GM19455 (cell line): ENCODE measurements at regions not wholly inside any gene's neighbourhood (a gene's known extent, or its start where the extent isn't known, plus 50 kb on each side); places are given as distances from the start of the nearest gene placed in this dataset.

ENCODE experiments used
- ATAC-seq: cut with Tn5 transposase; IDR thresholded peaks from one replicate; pipeline ENCODE4 v1.9.1; 2021; ENCODE audit not compliant: unreplicated experiment

DNA sequence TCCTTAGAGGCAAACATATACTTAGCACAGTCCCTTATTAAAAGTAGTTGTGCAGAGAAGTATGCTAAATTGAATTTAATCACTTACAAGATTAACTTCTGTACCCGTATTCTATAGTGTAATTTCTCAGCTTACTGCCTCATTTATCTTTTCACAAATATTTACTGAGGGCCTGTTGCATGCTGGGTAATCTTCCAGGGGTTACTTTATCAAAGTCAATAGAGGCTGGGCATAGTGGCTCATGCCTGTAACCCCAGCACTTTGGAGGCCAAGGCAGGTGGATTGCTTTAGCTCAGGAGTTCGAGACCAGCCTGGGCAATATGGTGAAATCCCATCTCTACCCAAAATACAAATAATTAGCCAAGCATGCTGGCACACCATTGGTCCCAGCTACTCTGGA lies 111.7 kb upstream of the RAB27B start:
- ATAC-seq: no peak

DNA sequence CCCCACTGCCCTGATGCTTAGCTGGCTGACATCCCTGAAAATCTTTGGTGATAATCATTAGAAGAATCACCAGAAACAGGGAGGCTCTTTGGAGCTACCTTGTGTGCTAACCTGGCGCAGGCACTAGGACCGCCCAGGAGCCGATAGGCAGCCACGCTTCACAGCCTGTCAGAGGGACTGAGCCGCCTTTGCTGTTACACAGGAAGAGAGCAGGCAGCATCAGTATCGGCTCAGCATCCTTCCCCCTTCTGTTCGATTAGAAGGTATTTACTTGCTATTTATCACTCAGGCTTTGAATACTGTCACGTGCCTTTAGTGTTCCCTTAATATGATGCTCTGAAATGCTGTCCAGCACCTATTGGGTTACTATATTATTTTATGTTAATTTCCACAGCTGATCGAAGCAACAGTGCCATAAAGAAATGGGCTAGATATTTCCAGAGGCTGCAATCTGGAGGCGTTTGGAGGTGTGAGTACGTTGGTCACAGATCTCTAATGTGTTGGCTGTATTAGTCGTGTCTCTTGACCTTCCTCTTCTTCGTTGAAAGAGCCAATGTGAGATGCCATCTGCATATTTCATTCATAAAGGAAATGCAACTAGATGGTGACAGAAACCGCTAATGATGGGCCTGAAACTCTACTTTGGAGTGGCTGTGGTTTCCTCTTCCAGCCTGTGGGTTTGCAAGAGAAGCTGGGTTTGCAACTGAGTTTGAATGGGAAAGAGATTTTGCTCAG lies 110.4 kb upstream of the RAB27B start:
- peak; percentile 71 for ATAC-seq

DNA sequence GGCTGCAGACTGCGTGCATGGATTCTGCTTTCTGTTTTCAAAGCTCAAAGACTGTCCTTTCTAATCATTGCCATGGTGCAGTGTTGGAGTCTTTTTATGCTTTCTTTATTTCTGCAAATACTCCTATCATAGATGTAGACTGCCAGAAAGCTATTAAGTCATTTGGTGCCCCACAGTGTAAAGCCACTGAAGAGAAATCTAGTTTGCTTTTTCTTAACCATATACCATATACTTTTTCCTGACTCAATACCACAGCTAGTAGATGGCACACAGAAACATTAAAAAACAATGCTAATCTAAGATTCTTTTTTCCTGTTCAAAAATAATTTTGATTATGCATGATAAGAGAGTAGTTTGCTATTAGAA lies 109.9 kb upstream of the RAB27B start:
- ATAC-seq: no peak

DNA sequence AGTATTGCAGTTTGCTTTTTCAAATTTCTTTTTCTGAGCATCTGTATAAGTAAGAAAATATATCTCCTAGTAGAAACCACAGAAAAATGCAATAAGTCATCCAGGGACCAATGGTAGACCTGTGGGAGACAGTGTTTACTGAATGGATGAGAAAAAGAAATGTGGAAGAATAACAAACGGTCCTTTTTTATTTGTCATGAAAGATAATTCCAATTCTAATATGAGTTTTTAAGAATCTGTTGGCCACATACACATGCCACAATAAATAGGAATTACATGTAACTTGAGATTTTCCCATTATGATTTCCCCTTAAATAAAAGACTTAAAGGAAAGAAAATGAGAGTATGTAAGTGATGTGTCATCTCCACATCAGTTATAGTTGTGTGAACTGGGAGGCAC lies 107.7 kb upstream of the RAB27B start:
- no peak for ATAC-seq

DNA sequence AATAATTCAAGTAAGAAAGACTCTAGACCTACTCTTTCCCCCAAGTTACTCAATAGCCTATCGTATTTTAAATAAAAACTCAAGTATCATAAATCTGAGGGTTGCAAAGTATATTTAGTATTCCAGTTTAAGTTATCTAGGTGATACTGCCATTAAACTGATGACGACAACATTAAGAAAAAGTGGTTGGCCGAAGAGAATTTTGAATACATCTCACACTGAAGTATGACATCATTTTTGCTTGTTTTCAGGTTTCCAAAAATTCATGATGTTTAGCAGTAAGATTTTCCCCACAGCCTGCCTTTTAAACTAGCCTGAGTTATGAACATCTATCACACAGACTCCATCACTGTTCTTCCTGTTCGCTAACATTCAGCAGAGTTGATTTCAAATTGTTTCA lies 102.1 kb upstream of the RAB27B start:
- no peak for ATAC-seq

DNA sequence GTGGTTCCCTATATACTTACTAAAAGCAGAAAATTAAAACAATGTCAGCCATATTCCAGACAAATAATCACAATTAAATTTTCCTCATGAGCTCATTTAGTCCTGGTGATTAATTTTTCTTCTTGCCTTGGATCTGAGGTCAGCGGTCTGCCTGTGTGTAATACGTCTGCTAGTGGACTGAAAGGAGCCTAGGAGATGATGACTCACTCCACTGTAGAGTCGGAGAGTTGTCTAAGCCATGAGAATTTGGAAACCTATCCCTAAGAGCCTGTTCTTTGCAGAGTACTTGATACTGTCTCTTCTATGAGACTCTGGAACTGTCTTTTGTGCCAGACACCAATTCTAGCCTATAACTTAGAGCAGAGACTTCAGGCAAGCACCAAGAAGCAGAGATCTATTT lies 94.2 kb upstream of the RAB27B start:
- no peak for ATAC-seq

DNA sequence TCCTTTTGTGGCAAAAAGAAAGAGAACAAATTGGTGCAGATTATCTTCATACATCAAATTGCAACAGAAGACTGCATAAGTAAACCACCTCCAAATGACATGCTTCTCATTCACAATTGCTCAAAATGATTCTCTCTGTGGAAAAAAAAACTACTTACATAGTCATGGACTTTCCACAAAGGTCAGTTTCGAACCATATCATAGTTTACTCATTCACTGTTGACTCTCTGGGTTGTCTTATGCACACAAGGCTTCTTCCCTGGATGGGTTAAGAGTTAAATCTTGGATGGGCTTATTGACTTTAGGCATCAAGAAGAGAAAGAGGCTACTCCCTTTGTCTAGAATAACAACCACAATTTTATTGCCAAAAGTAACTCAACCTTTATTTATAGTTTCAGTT lies 91.3 kb upstream of the RAB27B start:
- ATAC-seq: no peak

DNA sequence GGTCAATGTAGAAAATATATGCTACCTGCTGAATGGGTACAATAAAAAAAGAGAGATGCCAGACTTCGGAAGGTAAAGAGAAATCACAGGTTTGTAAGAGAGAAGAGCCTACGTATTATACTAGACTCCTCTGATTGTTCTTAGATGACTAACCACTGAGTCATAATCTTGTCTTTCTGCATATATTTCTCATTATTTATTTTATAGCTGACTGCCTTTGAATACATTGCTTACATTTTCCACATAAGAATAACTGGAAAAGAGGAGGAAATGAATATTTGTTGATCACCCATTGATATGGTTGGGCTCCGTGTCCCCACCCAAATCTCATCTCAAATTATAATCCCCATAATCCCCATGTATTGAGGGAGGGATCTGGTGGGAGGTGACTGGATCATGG lies 90.3 kb upstream of the RAB27B start:
- no peak for ATAC-seq

DNA sequence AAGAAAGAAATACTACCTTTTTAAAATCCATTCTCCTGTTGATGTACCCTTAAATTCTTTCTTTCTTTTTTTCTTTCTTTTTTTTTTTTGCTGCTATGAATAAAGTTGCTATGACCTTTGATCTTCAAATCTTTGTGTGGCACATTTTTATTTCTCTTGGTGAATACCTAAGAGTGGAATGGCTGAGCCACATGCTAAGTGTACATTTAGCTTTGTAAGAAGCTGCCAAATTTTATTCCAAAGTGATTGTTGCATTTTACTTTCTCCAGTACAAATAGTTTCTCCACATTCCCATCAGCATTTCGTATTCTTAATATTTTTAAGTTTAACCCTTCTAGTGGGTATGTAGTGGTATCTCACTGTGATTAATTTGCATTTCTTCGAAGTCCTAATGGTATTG lies 88.8 kb upstream of the RAB27B start:
- ATAC-seq: no peak

DNA sequence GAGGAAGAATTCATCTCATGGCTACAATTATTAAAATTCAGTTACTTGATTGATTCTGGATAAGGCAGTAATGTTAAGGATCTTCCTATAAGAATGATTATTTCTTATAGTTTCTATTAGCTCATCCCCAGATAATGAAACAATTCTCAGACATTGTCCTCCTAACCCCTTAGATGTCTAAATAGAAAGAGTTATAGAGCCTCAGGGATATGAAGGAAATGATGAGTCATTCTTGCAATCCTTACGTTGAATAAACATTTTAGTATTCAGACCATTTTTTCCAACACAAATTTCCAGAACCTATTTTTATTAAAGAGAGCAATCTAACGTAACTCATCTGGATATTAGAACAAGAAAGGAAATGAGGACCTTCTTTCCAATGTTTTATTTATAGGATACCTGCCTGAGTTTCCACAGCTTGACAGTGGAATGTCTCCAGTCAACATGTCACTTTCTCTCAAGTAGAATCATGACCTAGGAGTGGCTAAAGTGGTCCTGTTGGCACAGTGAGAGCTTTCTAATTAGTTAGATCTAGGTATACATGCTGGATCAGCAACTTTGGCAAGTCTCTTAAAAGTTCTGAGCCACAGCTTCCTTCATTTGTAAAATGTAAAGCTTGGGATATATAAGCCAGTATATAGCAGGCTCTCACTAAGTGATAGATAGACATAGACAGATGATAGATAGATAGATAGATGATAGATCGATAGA lies 88.0 kb upstream of the RAB27B start:
- ATAC-seq: no peak

DNA sequence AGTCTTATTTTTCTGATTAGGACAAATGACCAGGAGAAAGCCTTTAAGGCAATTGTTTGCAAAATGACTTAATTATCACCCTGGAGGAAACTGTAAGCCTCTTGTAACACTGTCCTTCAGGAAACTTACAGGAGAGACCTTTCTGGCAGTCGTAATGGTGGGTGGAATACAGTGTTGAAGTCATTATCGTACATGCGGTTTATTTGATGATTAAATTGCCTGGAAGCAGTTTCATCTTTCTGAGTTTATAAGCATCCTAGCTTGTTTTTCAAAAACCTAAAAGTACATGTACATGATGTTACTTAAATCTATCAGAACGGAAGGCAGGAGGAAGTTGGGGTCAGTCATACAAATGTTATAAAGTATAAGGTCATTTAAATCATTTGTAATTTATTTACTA lies 86.2 kb upstream of the RAB27B start:
- no peak for ATAC-seq

DNA sequence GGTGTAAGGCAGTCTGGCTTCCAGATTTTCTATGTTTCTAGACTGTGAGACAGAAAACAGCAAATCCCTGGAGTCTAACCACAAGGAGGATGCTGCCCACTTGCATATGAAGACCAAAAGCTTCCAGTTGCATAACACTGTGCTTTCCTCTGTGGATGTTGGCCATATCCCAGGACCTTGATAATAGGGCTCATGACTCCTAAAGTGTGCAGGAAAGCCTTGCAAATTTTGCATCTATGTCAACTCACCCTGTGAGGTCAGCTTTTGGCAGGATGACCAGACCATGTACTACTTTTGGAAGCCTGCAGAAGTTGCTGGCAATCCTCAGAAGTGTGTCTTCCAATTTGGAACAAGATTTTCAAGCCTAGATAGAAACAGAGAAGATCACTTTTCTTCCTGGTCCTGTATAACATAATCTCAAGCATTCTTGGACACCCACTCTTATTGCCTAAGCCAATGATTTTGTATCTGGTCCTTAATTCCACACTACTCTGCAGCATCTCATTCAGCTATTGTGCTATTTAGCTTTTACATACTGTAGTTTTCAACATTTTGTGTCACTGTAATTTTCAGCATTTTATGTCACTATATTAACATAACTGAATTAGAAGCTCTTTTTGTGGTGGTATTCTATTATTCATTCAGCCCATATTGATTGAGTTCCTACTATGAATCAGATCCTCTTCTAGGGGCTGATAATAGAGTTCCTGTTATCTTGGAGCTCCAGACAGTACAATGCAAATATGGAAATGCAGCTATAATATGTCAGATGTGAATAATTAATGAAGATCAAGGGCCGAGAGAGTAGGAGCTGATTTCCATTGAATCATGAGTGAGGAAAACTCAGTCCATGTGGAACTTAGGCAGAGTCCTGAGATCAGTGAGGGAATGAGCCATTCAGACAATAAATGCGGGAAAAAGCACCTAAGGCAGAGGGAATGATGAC lies 85.3 kb upstream of the RAB27B start:
- ATAC-seq: no peak

DNA sequence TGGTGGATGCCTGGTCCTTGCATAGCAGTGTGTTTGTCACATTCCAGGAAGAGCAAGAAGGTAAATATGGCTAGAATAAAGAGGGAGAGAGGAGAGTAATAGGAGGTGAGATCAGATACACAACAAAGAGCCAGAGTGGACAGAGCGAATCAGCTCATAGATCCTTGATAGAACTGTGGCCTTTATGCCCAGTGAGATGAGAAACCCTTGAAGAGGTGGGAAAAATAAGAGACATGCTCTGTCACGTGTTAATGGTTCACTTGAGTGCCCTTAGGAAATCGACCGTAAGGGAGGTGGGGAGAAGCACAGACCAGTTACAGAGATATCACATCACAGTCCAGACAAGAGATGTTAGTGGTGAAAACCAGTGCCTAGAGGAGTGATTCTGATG lies 84.7 kb upstream of the RAB27B start:
- no peak for ATAC-seq

DNA sequence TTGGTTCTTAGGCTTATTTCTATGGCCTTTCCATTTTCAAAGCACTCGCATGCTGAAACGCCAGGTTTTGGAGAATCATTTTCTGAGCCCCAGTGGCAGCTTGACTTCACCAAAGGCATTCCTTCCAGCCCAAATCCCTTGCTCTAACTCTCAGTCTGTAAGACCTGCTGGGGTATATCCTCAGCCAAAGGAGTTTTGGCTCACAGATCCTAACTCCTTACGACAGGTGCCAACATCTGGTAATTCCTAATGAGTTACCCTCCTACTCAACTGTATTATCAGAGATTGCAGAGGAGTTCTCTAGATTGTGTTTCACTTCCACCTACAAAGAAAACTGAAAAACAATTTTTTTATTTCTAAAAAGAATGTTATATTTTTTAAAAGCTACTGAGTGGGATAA lies 79.0 kb upstream of the RAB27B start:
- no peak for ATAC-seq

DNA sequence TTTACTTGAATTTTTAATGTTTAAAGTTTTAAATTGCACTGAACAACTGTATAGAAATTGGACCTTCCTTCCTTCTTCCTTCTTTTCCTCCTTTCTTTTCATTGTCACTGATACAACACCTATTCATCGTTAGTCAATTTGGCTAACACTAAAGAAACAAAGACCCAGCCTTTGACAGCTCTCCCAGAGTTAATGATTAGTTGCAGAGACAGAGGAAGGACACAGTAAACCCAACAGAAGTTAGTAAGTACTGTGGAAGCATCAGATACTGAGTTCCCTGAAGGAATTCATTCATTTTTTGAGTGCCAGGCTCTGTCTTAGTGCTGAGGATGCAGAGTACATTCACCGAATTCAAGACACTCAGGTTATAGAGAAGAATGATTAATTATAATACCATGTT lies 77.9 kb upstream of the RAB27B start:
- no peak for ATAC-seq

DNA sequence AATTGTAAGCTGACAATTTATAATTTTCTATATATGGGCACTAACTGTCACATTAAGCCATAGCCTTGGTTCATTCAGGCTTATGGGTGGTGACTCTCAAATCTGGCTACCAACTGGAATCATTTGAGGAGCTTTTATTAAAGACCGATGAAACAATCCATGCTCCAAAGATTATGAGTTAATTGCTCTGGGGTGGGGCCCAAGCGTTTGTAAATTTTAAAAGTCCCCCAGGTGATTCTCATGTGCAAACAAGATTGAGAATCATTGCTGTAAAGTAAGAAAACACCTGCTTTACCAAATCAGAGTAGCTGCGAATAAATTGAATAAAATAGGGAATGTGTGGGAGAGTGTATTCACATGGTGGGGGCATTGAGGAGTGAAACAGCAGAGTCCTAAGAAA lies 76.1 kb upstream of the RAB27B start:
- ATAC-seq: no peak

DNA sequence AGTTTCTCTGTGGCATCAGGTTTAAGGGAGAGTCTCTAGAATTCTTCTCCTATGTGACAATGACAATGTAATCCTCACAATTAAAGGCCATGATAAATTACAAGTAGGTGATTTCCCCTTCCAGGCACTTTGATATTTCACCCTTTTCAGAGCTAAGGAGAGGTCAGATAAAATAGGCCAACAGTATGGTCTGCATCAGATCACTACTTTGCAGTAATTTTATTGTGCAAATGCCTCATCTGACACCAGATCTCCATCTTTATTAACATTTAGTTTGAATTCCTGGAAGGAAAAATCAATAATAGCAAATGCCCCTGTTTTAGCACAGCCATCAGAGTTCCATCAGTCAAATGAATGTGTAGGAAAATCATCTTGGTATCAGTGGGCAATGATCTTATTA lies 72.8 kb upstream of the RAB27B start:
- no peak for ATAC-seq

DNA sequence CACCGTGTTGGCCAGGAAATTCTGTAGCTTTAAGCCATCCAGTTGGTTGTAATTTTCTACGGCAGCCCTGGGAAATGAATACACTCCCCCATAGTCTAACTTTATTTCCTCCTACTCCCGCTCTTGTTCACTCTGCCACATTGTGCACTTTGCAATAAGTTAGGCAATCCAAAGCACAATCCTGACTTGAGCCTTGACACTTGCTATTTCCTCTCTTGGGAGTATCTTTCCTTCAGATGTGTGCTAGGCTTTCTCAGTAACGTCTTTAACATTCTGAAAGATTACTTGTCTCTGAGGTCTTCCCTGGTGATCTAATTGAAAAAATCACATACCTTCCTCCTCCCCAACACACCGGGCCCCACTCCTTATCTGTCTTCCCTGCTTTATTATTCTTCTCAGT lies 65.9 kb upstream of the RAB27B start:
- ATAC-seq: no peak

DNA sequence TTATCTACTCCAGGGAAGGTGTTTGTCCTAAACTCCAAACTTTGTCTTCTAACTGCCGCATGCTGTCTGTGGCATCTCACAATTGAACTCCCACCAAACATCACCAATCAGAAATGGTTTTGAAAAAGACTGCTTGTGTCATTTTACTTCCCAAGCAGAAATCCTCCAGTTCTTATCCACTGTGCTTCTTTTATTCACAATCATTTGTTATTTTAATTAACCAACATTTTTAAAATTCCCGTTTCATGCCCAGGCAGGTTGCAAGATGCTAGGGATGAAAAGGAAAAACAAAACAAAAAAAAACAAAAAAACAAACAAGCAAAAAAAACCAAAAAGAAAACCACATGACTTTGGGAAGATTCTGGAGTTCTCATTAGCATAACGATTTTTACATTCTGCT lies 63.5 kb upstream of the RAB27B start:
- ATAC-seq: no peak

DNA sequence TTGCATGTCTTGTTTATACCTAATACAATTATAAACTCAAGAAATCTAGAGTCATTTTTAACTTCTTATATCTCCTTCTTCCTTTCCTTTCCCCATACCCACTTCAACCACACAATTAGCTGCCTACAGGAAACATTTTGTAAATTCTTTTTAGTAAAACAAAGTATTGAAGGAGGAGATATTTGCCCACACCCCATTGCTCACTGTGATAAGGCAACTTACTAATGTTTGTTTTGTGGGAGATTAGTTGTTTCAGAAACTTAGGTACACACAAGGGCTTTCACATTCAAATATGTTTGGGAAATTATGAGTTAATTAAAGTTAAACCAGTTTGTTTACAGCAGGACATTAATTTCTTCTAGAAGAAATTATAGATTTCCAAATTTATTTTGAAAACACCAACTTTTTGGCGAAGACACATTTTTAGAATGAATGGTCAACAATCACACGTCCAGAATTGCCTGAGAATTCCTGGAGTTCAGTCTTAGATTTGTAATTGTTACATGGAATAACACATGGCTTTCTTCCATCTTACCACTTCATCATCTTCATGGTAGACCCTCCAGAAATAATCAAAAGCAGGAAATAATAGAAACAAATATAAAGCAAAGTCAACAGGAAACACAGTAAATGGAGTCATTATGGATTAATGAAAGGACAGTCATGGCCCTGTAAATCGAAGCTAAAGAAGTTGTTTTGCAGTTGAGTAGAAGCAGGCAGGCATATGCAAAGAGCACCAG lies 62.5 kb upstream of the RAB27B start:
- no peak for ATAC-seq

DNA sequence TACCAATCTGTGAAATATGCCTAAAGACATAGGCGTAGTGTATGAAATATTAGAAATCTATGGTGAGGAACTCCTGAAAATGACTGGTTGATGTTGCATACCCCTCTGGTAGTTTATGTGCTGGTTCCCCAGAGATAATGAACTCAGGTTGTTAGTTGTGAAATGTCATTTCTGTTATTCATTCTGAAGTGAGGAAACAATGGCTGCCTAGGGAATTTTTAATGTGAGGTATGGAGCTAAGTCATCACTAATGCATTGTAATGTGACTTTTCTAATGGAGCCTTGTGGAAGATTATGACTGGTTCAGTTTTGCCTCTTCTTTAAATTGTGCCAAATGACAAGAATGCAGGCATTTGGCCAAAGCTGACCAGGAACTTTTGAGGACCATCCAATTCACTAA lies 61.6 kb upstream of the RAB27B start:
- no peak for ATAC-seq
